Psoas muscle (tissue), 7 donors: ENCODE measurements at regions not wholly inside any gene's neighbourhood (a gene's known extent, or its start where the extent isn't known, plus 50 kb on each side); places are given as distances from the start of the nearest gene placed in this dataset.

Experiments used
- ATAC-seq, 4 donors: fragments of 200-7000 bp; cut with Tn5 transposase; one replicate each; pipeline ENCODE4 v1.9.1; 2020; ENCODE audit warnings: moderate library complexity in 3 of 4, mild to moderate bottlenecking in 2 of 4
- DNase-seq, 2 donors: peaks; one replicate each; pipeline ENCODE4 v3.0.0-alpha.2; 2020
- H3K27ac ChIP-seq: fragments of 200-600 bp; one replicate; pipeline ENCODE4 v1.8.0; 2022
- H3K27me3 ChIP-seq, 3 donors: fragments of 200-600 bp in 1 of 3; one replicate each; pipeline versions ENCODE4 v1.6.1 to v1.8.0; 2013 to 2022; ENCODE audit warnings: low read length in 2 of 3, mild to moderate bottlenecking in 2 of 3, moderate library complexity in 1 of 3; ENCODE audit not compliant: insufficient read depth in 3 of 3
- H3K36me3 ChIP-seq, 2 donors: fragments of 200-600 bp in 1 of 2; one replicate each; pipeline versions ENCODE4 v1.6.1 to v1.8.0; 2013 to 2022; ENCODE audit warnings: low read depth in 1 of 2, mild to moderate bottlenecking in 1 of 2, moderate library complexity in 1 of 2; ENCODE audit not compliant: insufficient read depth in 1 of 2
- H3K4me1 ChIP-seq: fragments of 200-600 bp; one replicate; pipeline ENCODE4 v1.8.0; 2022
- H3K4me3 ChIP-seq: fragments of 200-600 bp; one replicate; pipeline ENCODE4 v1.8.0; 2022; ENCODE audit warnings: mild to moderate bottlenecking
- H3K9me3 ChIP-seq: fragments of 200-600 bp; one replicate; pipeline ENCODE4 v1.8.0; 2022
- CTCF ChIP-seq: fragments of 200-600 bp; IDR thresholded peaks from one replicate; pipeline ENCODE4 v1.8.0; 2022; ENCODE audit warnings: antibody characterized with exemption
- WGBS, 3 donors: extraction: QIAGEN DNeasy Blood & Tissue Kit; methylation state at CpG; one replicate each; pipeline versions ENCODE4 v1.1.6 to v1.1.7; 2013; 5-methylcytosine and 5-hydroxymethylcytosine counted together
- intact Hi-C, 2 donors: fragments of 100-400 bp; cut with DNase I; formaldehyde crosslinking; loops; one replicate each; pipeline versions ENCODE4 v1.11.0 to v1.14.2; 2022
- donor health status: healthy with polysubstance abuse.
- donor health status: DM: no; HTN: no; CAD: no; lungs with moderate emphysema.
- donor health status: Bipolar disorder and iron deficiency.
- donor health status: healthy.
- donor health status: DM: yes; HTN: yes; CAD: no.
- donor health status: DM: no; HTN: no; CAD: no.
- donor health status: DM: yes; HTN: yes; CAD: no.

DNA sequence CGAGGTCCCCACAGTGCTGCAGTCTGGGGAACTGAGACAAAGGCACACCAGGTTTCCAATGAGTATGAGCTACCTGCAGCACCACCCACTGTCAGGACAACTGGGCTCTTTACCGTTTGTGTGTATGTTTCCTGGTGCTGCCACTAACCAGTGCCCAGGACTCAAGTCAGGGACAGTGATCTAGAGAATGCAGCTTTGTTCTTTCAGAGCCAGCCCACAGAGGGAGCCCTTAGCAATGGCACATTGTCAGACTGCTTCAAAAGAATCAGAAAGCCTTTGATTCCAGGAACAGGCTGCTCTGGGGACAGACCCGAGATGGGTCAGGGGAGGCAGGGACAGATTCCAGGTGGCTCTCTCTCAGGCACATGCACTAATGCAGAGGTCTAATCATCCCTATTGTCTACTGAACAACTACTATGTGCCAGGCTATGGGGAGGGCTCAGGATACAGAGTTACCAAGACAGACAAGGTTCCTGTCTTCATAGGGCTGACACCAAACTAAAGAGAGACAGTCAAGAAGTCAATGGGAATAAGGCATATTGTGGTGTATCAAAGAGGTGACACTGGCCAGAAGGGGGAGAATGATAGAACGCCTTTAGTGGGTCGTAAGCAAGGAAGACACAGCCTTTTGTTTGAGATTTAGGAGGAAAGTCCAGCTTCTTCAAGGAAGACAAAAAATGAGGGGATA is 103.7 kb downstream of the VPREB1 start:
- H3K27ac ChIP-seq: no peak overlapping the region
- ATAC-seq: no peak
- H3K4me3 ChIP-seq: no peak overlapping the region
- H3K27me3 ChIP-seq: peaks cover 0 to 19% (median 3%) of the 10 kb centered on the region in 3 donors
- DNase-seq: no peak
- H3K36me3 ChIP-seq: no peaks in the 10 kb centered on the region
- no peak for TF ChIP-seq CTCF
- 44 to 48% (median 45%) methylated on average over 5 of the region's 5 CpGs for WGBS, 3 donors
- H3K9me3 ChIP-seq: no peaks in the 10 kb centered on the region
- intact Hi-C loops: no loop called here
- no peaks in the 10 kb centered on the region for H3K4me1 ChIP-seq

DNA sequence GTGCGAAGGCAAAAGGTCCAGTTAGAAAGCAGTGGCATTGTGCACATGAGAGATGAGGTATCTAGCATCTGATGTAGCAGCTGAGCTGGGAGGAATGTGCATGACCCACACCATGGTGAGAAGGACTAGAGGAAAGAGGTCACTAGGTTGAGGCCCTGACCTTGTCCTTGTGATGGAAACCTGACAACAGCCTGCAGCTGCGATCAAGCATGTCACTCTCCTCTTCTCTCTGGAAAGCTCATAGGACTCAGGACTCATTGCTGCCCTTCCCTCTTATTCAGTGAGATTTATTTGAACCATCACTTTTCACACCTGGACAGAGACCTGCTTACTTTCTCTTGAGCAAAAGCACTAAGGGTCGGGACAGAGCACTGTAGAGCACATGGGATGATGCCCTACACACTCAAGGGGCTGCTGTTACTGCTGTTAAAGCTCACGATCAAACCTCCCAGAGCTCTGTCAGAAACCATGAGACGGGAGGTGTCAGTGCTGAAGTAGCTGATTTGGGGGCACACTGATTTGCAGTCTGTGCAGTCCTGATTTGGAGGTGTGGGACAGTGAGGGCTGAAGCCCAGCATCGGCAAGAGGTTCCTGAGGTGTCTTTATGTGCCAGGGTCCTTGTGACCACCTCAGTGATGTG is 104.3 kb downstream of the VPREB1 start:
- no peaks in the 10 kb centered on the region for H3K36me3 ChIP-seq
- no peak for TF ChIP-seq CTCF
- intact Hi-C loops: loop anchor here in 1 of 2 donors (1.0 kb wide), 1 partner anchor 48 kb away; no protein-coding TSS in a partner anchor
- no peaks in the 10 kb centered on the region for H3K4me1 ChIP-seq
- no peak for ATAC-seq
- no peak overlapping the region for H3K27ac ChIP-seq
- no peaks in the 10 kb centered on the region for H3K9me3 ChIP-seq
- H3K4me3 ChIP-seq: no peak overlapping the region
- WGBS, 3 donors: 74 to 79% (median 75%) methylated on average over 6 of the region's 6 CpGs
- H3K27me3 ChIP-seq: peaks cover 0 to 19% (median 3%) of the 10 kb centered on the region in 3 donors
- no peak for DNase-seq

GRCh38 chr22:22349455-22349836 is 104.9 kb downstream of the VPREB1 start:
- no peak for TF ChIP-seq CTCF
- H3K9me3 ChIP-seq: no peaks in the 10 kb centered on the region
- no peak overlapping the region for H3K4me3 ChIP-seq
- ATAC-seq (no peak), DNase-seq (no peak)
- H3K36me3 ChIP-seq: no peaks in the 10 kb centered on the region
- peaks cover 0 to 19% (median 6%) of the 10 kb centered on the region in 3 donors for H3K27me3 ChIP-seq
- WGBS, 3 donors: 41 to 66% (median 57%) methylated on average over 3 of the region's 3 CpGs
- intact Hi-C loops: loop anchor here in 1 of 2 donors (1.0 kb wide), 1 partner anchor 48 kb away; no protein-coding TSS in a partner anchor
- H3K27ac ChIP-seq: no peak overlapping the region
- H3K4me1 ChIP-seq: no peaks in the 10 kb centered on the region

DNA sequence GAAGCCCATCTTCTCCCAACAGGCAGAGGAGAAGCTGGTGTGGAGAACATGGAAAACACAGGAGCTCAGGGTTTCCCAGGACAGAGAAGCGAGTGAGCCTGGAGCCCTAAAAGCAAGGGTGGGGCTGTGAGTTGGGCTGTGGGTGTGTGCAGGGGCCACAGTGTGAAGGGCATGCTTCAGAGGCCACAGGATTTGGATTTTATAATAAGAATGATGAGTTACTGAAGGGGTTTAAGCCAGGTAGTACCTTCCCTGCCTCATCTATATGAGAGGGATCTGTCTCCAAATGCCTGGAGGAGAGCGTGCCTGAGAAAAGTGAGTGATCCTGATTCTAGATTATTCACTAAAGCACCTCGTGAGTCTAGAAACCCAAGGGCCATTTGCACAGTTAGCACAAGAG is 106.8 kb downstream of the VPREB1 start:
- 70 to 82% (median 77%) methylated on average over 3 of the region's 3 CpGs for WGBS, 3 donors
- TF ChIP-seq CTCF: no peak
- no peaks in the 10 kb centered on the region for H3K36me3 ChIP-seq
- no peak overlapping the region for H3K27ac ChIP-seq
- no peak for DNase-seq
- peaks cover 0 to 25% (median 6%) of the 10 kb centered on the region in 3 donors for H3K27me3 ChIP-seq
- H3K4me1 ChIP-seq: no peaks in the 10 kb centered on the region
- intact Hi-C loops: loop anchor here (2.0 to 5.0 kb wide), 2 partner anchors 21 to 46 kb away; no protein-coding TSS in a partner anchor
- H3K9me3 ChIP-seq: no peaks in the 10 kb centered on the region
- no peak overlapping the region for H3K4me3 ChIP-seq
- no peak for ATAC-seq
